Activated CD4-positive, alpha-beta memory T cell treated with anti-CD3 and anti-CD28 coated beads, Interleukin-2, amount 10 ng/mL, durations not matched to agents 7 days and 5 days (primary cell): ENCODE measurements at regions not wholly inside any gene's neighbourhood (a gene's known extent, or its start where the extent isn't known, plus 50 kb on each side); places are given as distances from the start of the nearest gene placed in this dataset.

Experiments used
- CTCF ChIA-PET: fragments of 350-600 bp; sonication (Branson Sonifier 250); formaldehyde crosslinking; loops from one replicate; lab custom pipeline; 2021; ENCODE audit warnings: antibody characterized with exemption, inconsistent platforms; lab: Charles Lee
- POLR2A ChIA-PET: fragments of 350-600 bp; sonication (Branson Sonifier 250); formaldehyde crosslinking; loops from one replicate; lab custom pipeline; 2021; ENCODE audit warnings: antibody characterized with exemption; lab: Charles Lee
- DNase-seq: peaks from one replicate; pipeline ENCODE4 v3.0.0-alpha.2; 2020
- H3K27ac Mint-ChIP-seq: one replicate; pipeline ENCODE4 v1.8.0; 2021; ENCODE audit warnings: mild to moderate bottlenecking, mixed read lengths
- H3K27me3 Mint-ChIP-seq: one replicate; pipeline ENCODE4 v1.8.0; 2021; ENCODE audit warnings: mixed read lengths
- H3K36me3 Mint-ChIP-seq: one replicate; pipeline ENCODE4 v1.8.0; 2021; ENCODE audit warnings: low read depth, mixed read lengths
- H3K4me1 Mint-ChIP-seq: one replicate; pipeline ENCODE4 v1.8.0; 2021; ENCODE audit warnings: mixed read lengths
- H3K4me3 Mint-ChIP-seq: one replicate; pipeline ENCODE4 v1.8.0; 2021; ENCODE audit warnings: mild to moderate bottlenecking, mixed read lengths
- H3K9me3 Mint-ChIP-seq: one replicate; pipeline ENCODE4 v1.8.0; 2021; ENCODE audit warnings: mixed read lengths

- Mint-ChIP-seq H3K27me3 (no peaks in the 10 kb centered on the region), H3K36me3 (no peaks in the 10 kb centered on the region), H3K9me3 (peaks cover 3% of the 10 kb centered on the region), H3K27ac (no peak overlapping the region), H3K4me1 (no peaks in the 10 kb centered on the region), H3K4me3 (no peak overlapping the region)
- no peak for DNase-seq
- ChIA-PET POLR2A (no interaction called here), CTCF (no interaction called here)
These were observed 142.3 kb downstream of the ABCC12 start for GRCh38 chr16:48013491-48013901.

- Mint-ChIP-seq H3K4me3 (no peak overlapping the region), H3K27me3 (no peaks in the 10 kb centered on the region), H3K9me3 (peaks cover 3% of the 10 kb centered on the region), H3K27ac (no peak overlapping the region), H3K4me1 (no peaks in the 10 kb centered on the region), H3K36me3 (no peaks in the 10 kb centered on the region)
- no peak for DNase-seq
- CTCF ChIA-PET, result interaction anchor here (0.6 kb wide), 1 partner anchor 18 kb away, joined by 3 read pairs; no protein-coding TSS in a partner anchor
- POLR2A ChIA-PET, result no interaction called here
These were observed 143.7 kb downstream of the ABCC12 start for GRCh38 chr16:48011878-48012658.

- no peak for DNase-seq
- no peak overlapping the region for H3K27ac Mint-ChIP-seq
- ChIA-PET POLR2A (no interaction called here), CTCF (no interaction called here)
- H3K9me3 Mint-ChIP-seq, result peaks cover 3% of the 10 kb centered on the region
- no peaks in the 10 kb centered on the region for H3K36me3 Mint-ChIP-seq
- H3K4me1 Mint-ChIP-seq, result no peaks in the 10 kb centered on the region
- no peaks in the 10 kb centered on the region for H3K27me3 Mint-ChIP-seq
- no peak overlapping the region for H3K4me3 Mint-ChIP-seq
These were observed 144.3 kb downstream of the ABCC12 start for GRCh38 chr16:48011466-48011865.

- CTCF ChIA-PET, result no interaction called here
- H3K9me3 Mint-ChIP-seq, result peaks cover 2% of the 10 kb centered on the region
- DNase-seq, result no peak
- H3K27ac Mint-ChIP-seq, result no peak overlapping the region
- POLR2A ChIA-PET, result no interaction called here
- no peaks in the 10 kb centered on the region for H3K27me3 Mint-ChIP-seq
- H3K4me3 Mint-ChIP-seq, result no peak overlapping the region
- no peaks in the 10 kb centered on the region for H3K4me1 Mint-ChIP-seq
- no peaks in the 10 kb centered on the region for H3K36me3 Mint-ChIP-seq
These were observed 147.7 kb downstream of the ABCC12 start for GRCh38 chr16:48008011-48008525.

GRCh38 chr16:48004141-48004695 lies 151.6 kb downstream of the ABCC12 start:
- Mint-ChIP-seq H3K4me3 (no peak overlapping the region), H3K27me3 (no peaks in the 10 kb centered on the region), H3K9me3 (peaks cover 4% of the 10 kb centered on the region), H3K36me3 (no peaks in the 10 kb centered on the region), H3K27ac (no peak overlapping the region), H3K4me1 (no peaks in the 10 kb centered on the region)
- ChIA-PET POLR2A (no interaction called here), CTCF (no interaction called here)
- no peak for DNase-seq

GRCh38 chr16:48003206-48003907 lies 152.4 kb downstream of the ABCC12 start:
- Mint-ChIP-seq H3K4me3 (no peak overlapping the region), H3K27ac (no peak overlapping the region), H3K27me3 (no peaks in the 10 kb centered on the region), H3K9me3 (peaks cover 4% of the 10 kb centered on the region), H3K36me3 (no peaks in the 10 kb centered on the region), H3K4me1 (no peaks in the 10 kb centered on the region)
- CTCF ChIA-PET, result no interaction called here
- POLR2A ChIA-PET, result no interaction called here
- no peak for DNase-seq

- no peak for DNase-seq
- POLR2A ChIA-PET, result no interaction called here
- CTCF ChIA-PET, result no interaction called here
- H3K9me3 Mint-ChIP-seq, result peaks cover 3% of the 10 kb centered on the region
- no peaks in the 10 kb centered on the region for H3K4me1 Mint-ChIP-seq
- no peak overlapping the region for H3K27ac Mint-ChIP-seq
- no peaks in the 10 kb centered on the region for H3K36me3 Mint-ChIP-seq
- no peak overlapping the region for H3K4me3 Mint-ChIP-seq
- H3K27me3 Mint-ChIP-seq, result no peaks in the 10 kb centered on the region
These were observed 154.4 kb downstream of the ABCC12 start for GRCh38 chr16:48001324-48001895.

GRCh38 chr16:48000622-48001021 lies 155.2 kb downstream of the ABCC12 start:
- Mint-ChIP-seq H3K36me3 (no peaks in the 10 kb centered on the region), H3K9me3 (peaks cover 2% of the 10 kb centered on the region), H3K27ac (no peak overlapping the region), H3K27me3 (no peaks in the 10 kb centered on the region), H3K4me1 (no peaks in the 10 kb centered on the region), H3K4me3 (no peak overlapping the region)
- ChIA-PET CTCF (no interaction called here), POLR2A (no interaction called here)
- no peak for DNase-seq

GRCh38 chr16:47999595-47999994 lies 156.2 kb downstream of the ABCC12 start:
- ChIA-PET POLR2A (no interaction called here), CTCF (no interaction called here)
- H3K27me3 Mint-ChIP-seq, result no peaks in the 10 kb centered on the region
- no peak overlapping the region for H3K27ac Mint-ChIP-seq
- H3K9me3 Mint-ChIP-seq, result peaks cover 2% of the 10 kb centered on the region
- DNase-seq, result no peak
- H3K4me1 Mint-ChIP-seq, result no peaks in the 10 kb centered on the region
- H3K36me3 Mint-ChIP-seq, result no peaks in the 10 kb centered on the region
- H3K4me3 Mint-ChIP-seq, result no peak overlapping the region

- Mint-ChIP-seq H3K4me3 (no peak overlapping the region), H3K4me1 (no peaks in the 10 kb centered on the region), H3K36me3 (no peaks in the 10 kb centered on the region), H3K9me3 (peaks cover 2% of the 10 kb centered on the region), H3K27ac (no peak overlapping the region), H3K27me3 (peaks cover 2% of the 10 kb centered on the region)
- ChIA-PET CTCF (no interaction called here), POLR2A (no interaction called here)
- DNase-seq, result no peak
These were observed 160.4 kb downstream of the ABCC12 start for GRCh38 chr16:47995354-47995753.

GRCh38 chr16:47991491-47991890 lies 164.3 kb downstream of the ABCC12 start:
- POLR2A ChIA-PET, result no interaction called here
- no peaks in the 10 kb centered on the region for H3K9me3 Mint-ChIP-seq
- CTCF ChIA-PET, result no interaction called here
- H3K36me3 Mint-ChIP-seq, result no peaks in the 10 kb centered on the region
- no peaks in the 10 kb centered on the region for H3K4me1 Mint-ChIP-seq
- no peak overlapping the region for H3K27ac Mint-ChIP-seq
- H3K4me3 Mint-ChIP-seq, result no peak overlapping the region
- peaks cover 2% of the 10 kb centered on the region for H3K27me3 Mint-ChIP-seq
- DNase-seq, result no peak

- ChIA-PET POLR2A (interaction anchor here (0.8 kb wide), 1 partner anchor 25 kb away, joined by 3 read pairs; no protein-coding TSS in a partner anchor), CTCF (no interaction called here)
- DNase-seq, result no peak
- Mint-ChIP-seq H3K4me3 (no peak overlapping the region), H3K9me3 (no peaks in the 10 kb centered on the region), H3K4me1 (no peaks in the 10 kb centered on the region), H3K36me3 (no peaks in the 10 kb centered on the region), H3K27me3 (peaks cover 2% of the 10 kb centered on the region), H3K27ac (no peak overlapping the region)
These were observed 165.1 kb downstream of the ABCC12 start for GRCh38 chr16:47990676-47991075.

GRCh38 chr16:47987136-47987535 lies 168.7 kb downstream of the ABCC12 start:
- no peaks in the 10 kb centered on the region for H3K4me1 Mint-ChIP-seq
- no peak overlapping the region for H3K27ac Mint-ChIP-seq
- ChIA-PET POLR2A (no interaction called here), CTCF (no interaction called here)
- no peaks in the 10 kb centered on the region for H3K27me3 Mint-ChIP-seq
- no peak overlapping the region for H3K4me3 Mint-ChIP-seq
- H3K9me3 Mint-ChIP-seq, result no peaks in the 10 kb centered on the region
- DNase-seq, result no peak
- no peaks in the 10 kb centered on the region for H3K36me3 Mint-ChIP-seq
